ENCODE measurements at regions not wholly inside any gene's neighbourhood (a gene's known extent, or its start where the extent isn't known, plus 50 kb on each side); places are given as distances from the start of the nearest gene placed in this dataset.

DNA sequence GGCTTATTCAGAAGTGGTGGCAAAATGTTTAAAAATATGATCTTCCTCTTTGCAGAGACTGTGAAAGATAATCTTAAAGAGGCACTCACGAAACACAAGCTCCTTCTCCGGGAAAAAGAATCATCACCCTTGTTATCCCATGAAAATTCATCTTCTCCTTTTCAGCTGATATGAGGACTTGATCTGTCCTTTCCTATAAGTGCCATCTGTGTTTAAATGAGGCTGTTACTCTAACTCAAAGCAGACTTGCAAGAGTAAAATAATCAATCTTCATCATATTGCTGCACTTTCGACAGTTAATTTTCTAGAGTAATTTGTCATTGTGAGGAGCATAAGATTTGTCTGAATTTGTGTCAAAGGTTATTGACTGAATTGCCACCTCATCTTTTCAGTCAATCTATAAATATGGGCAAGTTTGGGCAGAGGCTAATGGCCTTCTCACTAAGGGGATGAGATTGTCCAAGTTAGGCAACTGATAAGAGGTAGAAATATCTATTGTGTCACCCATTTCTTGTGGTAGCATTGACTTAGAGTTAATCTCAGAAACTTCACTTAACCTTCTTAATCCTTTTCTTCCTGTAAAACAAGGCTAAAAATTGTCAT lies 452.9 kb downstream of the GRXCR1 start:
- no peak for DNase-seq (ENCODE audit: low read depth)

- DNase-seq (ENCODE audit: low read depth) = no peak
These were observed 456.1 kb downstream of the GRXCR1 start for GRCh38 chr4:43348591-43348990.

- DNase-seq (ENCODE audit: low read depth) = no peak
These were observed 459.7 kb downstream of the GRXCR1 start for GRCh38 chr4:43351970-43352806.

GRCh38 chr4:43352859-43353258 lies 460.3 kb downstream of the GRXCR1 start:
- no peak for DNase-seq (ENCODE audit: low read depth)

GRCh38 chr4:43353552-43353951 lies 461.0 kb downstream of the GRXCR1 start:
- DNase-seq (ENCODE audit: low read depth) = no peak

- no peak for DNase-seq (ENCODE audit: low read depth)
These were observed 464.3 kb downstream of the GRXCR1 start for GRCh38 chr4:43356786-43357185.

DNA sequence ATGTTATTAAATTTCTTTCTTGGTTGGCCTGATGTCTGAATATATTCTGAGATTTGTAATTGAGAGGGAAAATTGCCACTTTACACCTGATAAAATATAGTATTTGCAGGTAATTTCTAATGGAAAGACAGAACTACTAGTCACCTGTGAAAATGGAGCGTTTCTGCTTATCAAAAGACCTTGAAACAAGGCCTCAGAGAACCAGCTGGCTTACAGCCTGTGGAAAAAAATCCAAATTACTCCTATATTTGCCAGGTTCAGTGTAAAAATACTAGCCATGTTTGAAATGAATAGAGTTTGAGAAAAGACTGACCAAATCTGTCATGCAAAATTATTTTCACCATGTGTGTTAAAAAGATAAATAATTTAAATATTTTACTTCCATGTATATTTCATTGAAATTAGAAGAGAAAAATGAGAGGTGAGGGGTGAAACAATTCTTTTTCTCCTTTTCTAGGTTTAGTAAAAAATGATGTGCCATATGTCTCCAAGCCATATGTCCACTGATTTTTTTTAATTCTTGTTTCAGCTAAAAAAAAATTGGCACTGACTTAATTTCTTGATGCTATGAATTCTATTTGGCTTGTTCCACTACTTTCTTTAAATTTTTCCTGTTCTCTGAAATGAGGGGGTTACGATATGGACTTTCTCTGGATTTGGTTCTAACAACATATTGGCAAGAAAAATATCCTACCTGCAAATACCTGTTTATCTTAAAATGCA lies 464.9 kb downstream of the GRXCR1 start:
- no peak for DNase-seq (ENCODE audit: low read depth)

- no peak for DNase-seq (ENCODE audit: low read depth)
These were observed 467.8 kb downstream of the GRXCR1 start for GRCh38 chr4:43360296-43360695.

- DNase-seq (ENCODE audit: low read depth) = no peak
These were observed 470.5 kb downstream of the GRXCR1 start for GRCh38 chr4:43362875-43363636.

GRCh38 chr4:43369036-43369594 lies 476.6 kb downstream of the GRXCR1 start:
- no peak for DNase-seq (ENCODE audit: low read depth)

GRCh38 chr4:43373201-43373600 lies 480.7 kb downstream of the GRXCR1 start:
- no peak for DNase-seq (ENCODE audit: low read depth)

- DNase-seq (ENCODE audit: low read depth) = no peak
These were observed 481.8 kb downstream of the GRXCR1 start for GRCh38 chr4:43374216-43374751.

GRCh38 chr4:43379016-43379415 lies 486.5 kb downstream of the GRXCR1 start:
- no peak for DNase-seq (ENCODE audit: low read depth)

- no peak for DNase-seq (ENCODE audit: low read depth)
These were observed 487.6 kb downstream of the GRXCR1 start for GRCh38 chr4:43380093-43380492.

- no peak for DNase-seq (ENCODE audit: low read depth)
These were observed 498.6 kb downstream of the GRXCR1 start for GRCh38 chr4:43391069-43391468.

DNA sequence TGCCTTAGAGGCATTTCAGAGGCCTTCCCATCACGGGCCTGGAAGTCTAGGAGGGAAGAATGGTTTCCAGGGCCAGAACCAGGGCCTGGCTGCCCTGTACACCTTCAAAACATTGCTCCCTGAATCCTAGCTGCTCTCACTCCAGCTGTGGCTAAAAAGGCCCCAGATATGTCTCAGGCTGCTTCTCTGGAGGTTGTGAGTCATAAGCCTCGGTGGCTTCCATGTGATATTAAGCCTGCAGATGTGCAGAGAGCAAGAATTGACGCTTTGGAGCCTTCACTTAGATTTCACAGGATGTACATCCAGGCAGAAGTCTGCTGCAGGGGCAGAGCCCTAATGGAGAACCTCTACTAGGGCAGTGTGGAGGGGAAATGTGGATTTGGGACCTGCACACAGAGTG lies 502.5 kb downstream of the GRXCR1 start:
- DNase-seq (ENCODE audit: low read depth) = no peak

GRCh38 chr4:43399726-43400125 lies 507.2 kb downstream of the GRXCR1 start:
- DNase-seq (ENCODE audit: low read depth) = no peak

DNA sequence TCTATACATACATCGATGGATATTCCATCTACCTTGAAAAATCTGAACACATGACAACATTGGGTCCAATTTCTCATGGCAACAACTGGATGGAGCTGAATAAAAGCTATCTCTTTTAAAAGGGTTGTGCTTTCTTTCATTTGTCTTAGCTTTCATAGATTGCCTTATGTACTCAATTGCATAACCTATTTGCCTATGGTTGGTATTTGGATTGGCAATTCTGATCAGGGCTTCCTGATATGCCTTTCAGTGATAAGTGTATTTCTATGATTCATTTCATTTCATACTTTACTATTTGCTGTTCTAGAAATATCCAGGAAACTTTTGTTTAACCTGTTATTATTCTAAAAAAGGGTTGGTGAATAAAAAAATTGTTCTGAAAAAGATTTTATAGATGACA lies 509.9 kb downstream of the GRXCR1 start:
- DNase-seq (ENCODE audit: low read depth) = no peak

- no peak for DNase-seq (ENCODE audit: low read depth)
These were observed 518.1 kb downstream of the GRXCR1 start for GRCh38 chr4:43410636-43411035.

DNA sequence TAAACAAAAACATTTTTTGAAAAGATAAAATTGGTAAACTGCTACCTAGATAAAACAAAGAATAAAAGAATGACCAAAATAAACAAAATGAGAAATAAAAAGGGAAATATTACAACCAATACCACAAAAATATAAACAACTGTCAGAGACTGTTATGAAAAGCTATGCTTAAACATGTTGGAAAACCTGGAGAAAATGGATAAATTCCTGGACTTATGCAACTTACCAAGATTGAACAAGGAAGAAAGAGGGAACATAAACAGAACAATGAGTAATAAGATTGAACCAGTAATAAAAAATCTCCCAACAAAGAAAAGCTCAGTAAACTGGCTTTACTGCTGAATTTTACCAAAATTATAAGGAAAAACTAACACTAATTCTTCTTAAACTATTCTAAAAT lies 518.7 kb downstream of the GRXCR1 start:
- peak; percentile 11 for DNase-seq (ENCODE audit: low read depth)

- DNase-seq (ENCODE audit: low read depth) = no peak
These were observed 530.8 kb downstream of the GRXCR1 start for GRCh38 chr4:43423276-43423675.

GRCh38 chr4:43425206-43425605 lies 532.7 kb downstream of the GRXCR1 start:
- no peak for DNase-seq (ENCODE audit: low read depth)
